NT2/D1 (cell line): ENCODE measurements at regions not wholly inside any gene's neighbourhood (a gene's known extent, or its start where the extent isn't known, plus 50 kb on each side); places are given as distances from the start of the nearest gene placed in this dataset.

ENCODE experiments used
- SUZ12 ChIP-seq: IDR thresholded peaks from 2 replicates; pipeline ENCODE4 v1.6.1; 2011; ENCODE audit not compliant: insufficient read length, insufficient read depth; ENCODE audit errors: extremely low read depth
- YY1 ChIP-seq: IDR thresholded peaks from 2 replicates; pipeline ENCODE4 v1.6.1; 2011; ENCODE audit not compliant: insufficient read length, insufficient read depth

DNA sequence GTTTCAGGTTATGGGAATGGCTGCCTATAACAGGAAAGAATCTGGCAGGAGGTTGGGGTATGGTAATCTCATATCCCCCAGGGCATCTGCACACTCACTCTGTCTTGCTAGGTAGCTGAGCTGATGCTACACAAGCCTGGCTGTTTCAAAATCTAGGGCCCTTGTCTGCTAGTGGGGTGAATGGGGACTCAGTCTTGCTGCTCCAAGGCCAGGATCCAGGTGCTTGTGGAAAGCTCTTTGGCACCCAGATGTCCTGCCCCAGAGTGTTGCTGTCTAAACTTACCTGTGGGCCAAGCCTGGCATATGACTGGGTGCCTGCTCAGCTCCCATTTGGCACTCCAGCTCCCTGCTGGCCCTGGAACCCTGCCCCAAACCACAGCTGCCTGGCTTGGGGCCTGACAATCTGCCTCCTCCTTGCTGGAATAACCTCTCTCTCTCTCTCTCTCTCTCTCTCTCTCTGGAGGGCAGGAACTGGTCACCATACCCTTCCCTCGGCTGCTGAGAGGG lies 158.1 kb upstream of the TSC22D1 start:
- TF ChIP-seq YY1 (no peak), SUZ12 (no peak)
